Astrocyte (in vitro differentiated cells and primary cell): ENCODE measurements at regions not wholly inside any gene's neighbourhood (a gene's known extent, or its start where the extent isn't known, plus 50 kb on each side); places are given as distances from the start of the nearest gene placed in this dataset.

Experiments used
- CTCF ChIP-seq: IDR thresholded peaks from 2 replicates; pipeline ENCODE4 v1.5.1; 2011; ENCODE audit warnings: low read depth, mild to moderate bottlenecking, inconsistent platforms, low read length, moderate library complexity; ENCODE audit not compliant: insufficient read depth
- EZH2 ChIP-seq: IDR thresholded peaks from 2 replicates; pipeline ENCODE4 v1.6.1; 2012; ENCODE audit warnings: mild to moderate bottlenecking, low read length, inconsistent platforms; ENCODE audit not compliant: insufficient read depth

DNA sequence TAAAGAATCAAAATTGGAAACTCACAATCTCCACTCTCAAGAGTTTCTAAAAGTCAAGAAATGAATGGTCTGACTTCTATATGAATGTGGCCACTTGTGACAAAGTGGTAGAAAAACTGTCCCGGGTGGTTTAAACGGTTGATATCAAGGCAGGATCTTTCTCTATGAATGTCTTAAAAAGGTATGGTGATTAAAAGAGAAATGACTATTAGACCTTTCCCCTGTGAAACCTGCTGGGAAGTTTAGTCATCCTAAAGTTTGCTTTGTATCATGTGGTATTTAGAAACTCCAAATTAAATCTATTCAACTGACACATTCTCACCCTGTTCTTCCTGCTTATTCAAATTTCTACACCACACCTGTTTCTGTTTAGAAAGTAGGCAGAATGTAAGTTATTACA, 492.5 kb downstream of the XPNPEP1 start:
- TF ChIP-seq CTCF (no peak), EZH2 (no peak)
